Activated CD8-positive, alpha-beta T cell treated with anti-CD3 and anti-CD28 coated beads for 36 hours (primary cell): ENCODE measurements at regions not wholly inside any gene's neighbourhood (a gene's known extent, or its start where the extent isn't known, plus 50 kb on each side); places are given as distances from the start of the nearest gene placed in this dataset.

ENCODE experiments used
- ATAC-seq: fragments of 200-7000 bp; cut with Tn5 transposase; one replicate; pipeline ENCODE4 v1.10.0; 2021; ENCODE audit warnings: mild to moderate bottlenecking, moderate library complexity
- CTCF ChIA-PET: fragments of 350-600 bp; sonication (Branson Sonifier 250); formaldehyde crosslinking; loops from one replicate; lab custom pipeline; 2021; ENCODE audit warnings: antibody characterized with exemption; lab: Charles Lee
- POLR2A ChIA-PET: fragments of 350-600 bp; sonication (Branson Sonifier 250); formaldehyde crosslinking; loops from one replicate; lab custom pipeline; 2021; ENCODE audit warnings: antibody characterized with exemption; lab: Charles Lee
- DNase-seq: peaks from one replicate; pipeline ENCODE4 v3.0.0-alpha.2; 2020
- H3K27ac Mint-ChIP-seq: one replicate; pipeline ENCODE4 v1.8.0; 2021; ENCODE audit warnings: mild to moderate bottlenecking, mixed read lengths
- H3K27me3 Mint-ChIP-seq: one replicate; pipeline ENCODE4 v1.8.0; 2021; ENCODE audit warnings: mixed read lengths
- H3K36me3 Mint-ChIP-seq: one replicate; pipeline ENCODE4 v1.8.0; 2021; ENCODE audit warnings: low read depth, mixed read lengths
- H3K4me1 Mint-ChIP-seq: one replicate; pipeline ENCODE4 v1.8.0; 2021; ENCODE audit warnings: low read depth, mixed read lengths
- H3K4me3 Mint-ChIP-seq: one replicate; pipeline ENCODE4 v1.8.0; 2021; ENCODE audit warnings: mild to moderate bottlenecking, moderate library complexity, mixed read lengths
- H3K9me3 Mint-ChIP-seq: one replicate; pipeline ENCODE4 v1.8.0; 2021; ENCODE audit warnings: mixed read lengths
- CTCF ChIP-seq: fragments of 200-600 bp; IDR thresholded peaks from one replicate; pipeline ENCODE4 v1.8.0; 2022; ENCODE audit warnings: antibody characterized with exemption, mild to moderate bottlenecking
- intact Hi-C: fragments of 100-400 bp; cut with micrococcal nuclease; formaldehyde crosslinking; loops from one replicate; pipeline ENCODE4 v1.10.0; 2022

- ATAC-seq: no peak
- no peak overlapping the region for H3K27ac Mint-ChIP-seq
- no peak for DNase-seq
- H3K27me3 Mint-ChIP-seq: peaks cover 7% of the 10 kb centered on the region
- H3K9me3 Mint-ChIP-seq: no peaks in the 10 kb centered on the region
- H3K4me1 Mint-ChIP-seq: no peaks in the 10 kb centered on the region
- no peak overlapping the region for H3K4me3 Mint-ChIP-seq
- no peak for TF ChIP-seq CTCF
- intact Hi-C loops: no loop called here
- ChIA-PET CTCF (interaction anchor here (1.4 kb wide), 1 partner anchor 48 kb away, joined by 4 read pairs; no protein-coding TSS in a partner anchor), POLR2A (no interaction called here)
- no peaks in the 10 kb centered on the region for H3K36me3 Mint-ChIP-seq
Measured at GRCh38 chr18:70385474-70385873, 96.6 kb downstream of the SOCS6 start.

- POLR2A ChIA-PET: no interaction called here
Measured at GRCh38 chr18:70384181-70384790, 95.4 kb downstream of the SOCS6 start.

GRCh38 chr18:70382992-70383717 is 94.3 kb downstream of the SOCS6 start:
- DNase-seq (no peak), ATAC-seq (no peak)
- Mint-ChIP-seq H3K27me3 (peaks cover 7% of the 10 kb centered on the region), H3K4me1 (no peaks in the 10 kb centered on the region), H3K36me3 (no peaks in the 10 kb centered on the region), H3K4me3 (no peak overlapping the region), H3K9me3 (no peaks in the 10 kb centered on the region), H3K27ac (no peak overlapping the region)
- CTCF ChIA-PET: interaction anchor here (0.8 kb wide), 1 partner anchor 51 kb away, joined by 3 read pairs; no protein-coding TSS in a partner anchor
- POLR2A ChIA-PET: no interaction called here
- intact Hi-C loops: no loop called here
- TF ChIP-seq CTCF: no peak

More at GRCh38 chr18:70384181-70384790, 95.4 kb downstream of the SOCS6 start:
- intact Hi-C loops: no loop called here
- TF ChIP-seq CTCF: no peak
- CTCF ChIA-PET: no interaction called here
- Mint-ChIP-seq H3K27ac (no peak overlapping the region), H3K4me1 (no peaks in the 10 kb centered on the region), H3K27me3 (peaks cover 7% of the 10 kb centered on the region), H3K4me3 (no peak overlapping the region), H3K36me3 (no peaks in the 10 kb centered on the region), H3K9me3 (no peaks in the 10 kb centered on the region)
- DNase-seq: peak; percentile 5
- no peak for ATAC-seq

- Mint-ChIP-seq H3K36me3 (no peaks in the 10 kb centered on the region), H3K9me3 (no peaks in the 10 kb centered on the region), H3K4me1 (no peaks in the 10 kb centered on the region), H3K4me3 (no peak overlapping the region), H3K27me3 (peaks cover 5% of the 10 kb centered on the region), H3K27ac (no peak overlapping the region)
- DNase-seq (no peak), ATAC-seq (no peak)
- ChIA-PET CTCF (interaction anchor here (0.6 kb wide), 1 partner anchor 14 kb away, joined by 3 read pairs; no protein-coding TSS in a partner anchor), POLR2A (no interaction called here)
- intact Hi-C loops: no loop called here
- no peak for TF ChIP-seq CTCF
Measured at GRCh38 chr18:70382017-70382416, 93.2 kb downstream of the SOCS6 start.
